ENCODE measurements at regions not wholly inside any gene's neighbourhood (a gene's known extent, or its start where the extent isn't known, plus 50 kb on each side); places are given as distances from the start of the nearest gene placed in this dataset.

GRCh38 chr3:161585922-161586321 lies 89.3 kb downstream of the OTOL1 start:
- no peak overlapping the region for H3K4me3 ChIP-seq (ENCODE audit: low read depth in 2 of 2, low read length in 1 of 2)
- no peaks in the 10 kb centered on the region for H3K36me3 ChIP-seq (replicated peaks in 1 of 2; ENCODE audit: control insufficient read depth in 1 of 2, insufficient read depth in 2 of 2, low read length in 1 of 2)
- ChIA-PET POLR2A (no interaction called here), CTCF (no interaction called here)
- TF ChIP-seq FOSL2 (IDR thresholded peaks at IDR 0.05; ENCODE audit: borderline replicate concordance, low read depth) = no peak
- TF ChIP-seq USF2 (IDR thresholded peaks at IDR 0.05; ENCODE audit: borderline replicate concordance, low read depth, low read length) = no peak
- TF ChIP-seq RAD21 (IDR thresholded peaks at IDR 0.05; ENCODE audit: low read length) = no peak
- TF ChIP-seq TCF12 (IDR thresholded peaks at IDR 0.05) = no peak
- no peaks in the 10 kb centered on the region for H3K9me2 ChIP-seq
- H3K27me3 ChIP-seq (ENCODE audit: insufficient read depth) = no peaks in the 10 kb centered on the region
- no peak overlapping the region for H2AFZ ChIP-seq (ENCODE audit: low read depth)
- no peak overlapping the region for H3K9ac ChIP-seq
- no peak overlapping the region for H3K27ac ChIP-seq (ENCODE audit: low read depth in 2 of 2, low read length in 1 of 2)
- H3K4me2 ChIP-seq = no peak overlapping the region
- DNase-seq = no peak
- H4K20me1 ChIP-seq (ENCODE audit: insufficient read depth) = no peaks in the 10 kb centered on the region
- no peaks in the 10 kb centered on the region for H3F3A ChIP-seq (replicated peaks; ENCODE audit: insufficient read depth)
- H3K4me1 ChIP-seq (ENCODE audit: control insufficient read depth in 1 of 2, insufficient read depth in 2 of 2, low read depth in 1 of 2, low read length in 1 of 2) = no peaks in the 10 kb centered on the region
- no peaks in the 10 kb centered on the region for H3K9me3 ChIP-seq
- no peaks in the 10 kb centered on the region for H3K79me2 ChIP-seq (ENCODE audit: insufficient read depth)

DNA sequence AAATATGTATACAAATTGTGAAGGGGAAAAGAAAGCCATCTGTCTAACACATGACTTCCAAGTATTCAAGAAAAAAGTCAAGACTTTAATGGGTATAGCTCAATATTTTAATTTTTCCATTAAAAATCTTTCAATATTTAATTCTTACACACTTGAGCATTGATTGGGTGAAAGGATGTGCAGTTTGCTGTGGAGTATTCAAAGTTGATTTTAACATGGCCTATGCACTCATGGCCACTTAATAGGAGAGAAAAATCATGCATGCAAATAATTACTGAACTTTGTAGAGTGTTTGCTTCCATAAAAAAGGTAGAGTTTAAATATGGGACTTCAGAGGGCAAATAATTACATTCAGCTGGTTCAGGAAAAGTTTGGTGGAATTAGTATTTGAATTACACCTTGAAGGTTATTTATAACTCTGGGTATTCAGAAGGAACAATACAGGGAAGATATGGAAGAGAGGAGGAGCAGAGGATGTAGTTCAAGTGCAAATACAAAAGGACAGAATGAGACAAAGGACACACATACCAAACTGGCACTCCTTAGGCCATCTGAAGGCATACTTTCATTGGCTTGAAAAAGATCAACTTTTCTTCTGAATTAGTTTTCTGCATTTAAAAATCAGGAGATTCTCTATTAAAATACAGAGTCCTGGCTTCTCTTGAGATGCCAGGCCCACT lies 90.1 kb downstream of the OTOL1 start:
- ChIA-PET CTCF (no interaction called here), POLR2A (no interaction called here)
- no peaks in the 10 kb centered on the region for H3K79me2 ChIP-seq (ENCODE audit: insufficient read depth)
- no peaks in the 10 kb centered on the region for H3K36me3 ChIP-seq (replicated peaks in 1 of 2; ENCODE audit: control insufficient read depth in 1 of 2, insufficient read depth in 2 of 2, low read length in 1 of 2)
- no peaks in the 10 kb centered on the region for H3K4me1 ChIP-seq (ENCODE audit: control insufficient read depth in 1 of 2, insufficient read depth in 2 of 2, low read depth in 1 of 2, low read length in 1 of 2)
- H3K27me3 ChIP-seq (ENCODE audit: insufficient read depth) = no peaks in the 10 kb centered on the region
- no peaks in the 10 kb centered on the region for H3F3A ChIP-seq (replicated peaks; ENCODE audit: insufficient read depth)
- no peak for TF ChIP-seq FOXM1 (IDR thresholded peaks at IDR 0.05; ENCODE audit: low read depth)
- TF ChIP-seq NRF1 (IDR thresholded peaks at IDR 0.05; ENCODE audit: low read depth, low read length) = no peak
- TF ChIP-seq POLR2AphosphoS5 (IDR thresholded peaks at IDR 0.05; ENCODE audit: low read depth, low read length) = no peak
- TF ChIP-seq FOSL2 (IDR thresholded peaks at IDR 0.05; ENCODE audit: borderline replicate concordance, low read depth) = no peak
- no peak for TF ChIP-seq EP300 (IDR thresholded peaks at IDR 0.05; ENCODE audit: borderline replicate concordance in 1 of 2, low read depth in 1 of 2, low read length in 1 of 2)
- TF ChIP-seq NFIC (IDR thresholded peaks at IDR 0.05; ENCODE audit: borderline replicate concordance) = no peak
- TF ChIP-seq PBX3 (IDR thresholded peaks at IDR 0.05) = no peak
- no peak for TF ChIP-seq TCF12 (IDR thresholded peaks at IDR 0.05)
- TF ChIP-seq MAX (IDR thresholded peaks at IDR 0.05; ENCODE audit: low read depth) = no peak
- TF ChIP-seq, protein P1, sequence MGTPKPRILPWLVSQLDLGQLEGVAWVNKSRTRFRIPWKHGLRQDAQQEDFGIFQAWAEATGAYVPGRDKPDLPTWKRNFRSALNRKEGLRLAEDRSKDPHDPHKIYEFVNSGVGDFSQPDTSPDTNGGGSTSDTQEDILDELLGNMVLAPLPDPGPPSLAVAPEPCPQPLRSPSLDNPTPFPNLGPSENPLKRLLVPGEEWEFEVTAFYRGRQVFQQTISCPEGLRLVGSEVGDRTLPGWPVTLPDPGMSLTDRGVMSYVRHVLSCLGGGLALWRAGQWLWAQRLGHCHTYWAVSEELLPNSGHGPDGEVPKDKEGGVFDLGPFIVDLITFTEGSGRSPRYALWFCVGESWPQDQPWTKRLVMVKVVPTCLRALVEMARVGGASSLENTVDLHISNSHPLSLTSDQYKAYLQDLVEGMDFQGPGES (IDR thresholded peaks at IDR 0.05; ENCODE audit: low read depth, low read length) = no peak
- TF ChIP-seq GATA2 (CRISPR knock-in tag; IDR thresholded peaks at IDR 0.05) = no peak
- TF ChIP-seq MEF2A (IDR thresholded peaks at IDR 0.05; ENCODE audit: borderline replicate concordance, low read depth) = no peak
- no peak for TF ChIP-seq CHD2 (IDR thresholded peaks at IDR 0.05; ENCODE audit: low read length, partially characterized antibody)
- no peak for TF ChIP-seq RCOR1 (IDR thresholded peaks at IDR 0.05; ENCODE audit: low read length)
- no peaks in the 10 kb centered on the region for H3K9me3 ChIP-seq
- H3K9ac ChIP-seq = no peak overlapping the region
- H2AFZ ChIP-seq (ENCODE audit: low read depth) = no peak overlapping the region
- DNase-seq = no peak
- H4K20me1 ChIP-seq (ENCODE audit: insufficient read depth) = no peaks in the 10 kb centered on the region
- H3K27ac ChIP-seq (ENCODE audit: low read depth in 2 of 2, low read length in 1 of 2) = no peak overlapping the region
- H3K9me2 ChIP-seq = no peaks in the 10 kb centered on the region
- no peak overlapping the region for H3K4me2 ChIP-seq
- no peak overlapping the region for H3K4me3 ChIP-seq (ENCODE audit: low read depth in 2 of 2, low read length in 1 of 2)
